Common myeloid progenitor, CD34-positive (primary cell): ENCODE measurements at regions not wholly inside any gene's neighbourhood (a gene's known extent, or its start where the extent isn't known, plus 50 kb on each side); places are given as distances from the start of the nearest gene placed in this dataset.

ENCODE experiments used
- CTCF ChIA-PET: fragments of 350-600 bp; sonication (Branson Sonifier 250); formaldehyde crosslinking; loops from one replicate; lab custom pipeline; 2021; ENCODE audit warnings: antibody characterized with exemption; lab: Charles Lee
- POLR2A ChIA-PET: fragments of 350-600 bp; sonication (Branson Sonifier 250); formaldehyde crosslinking; loops from one replicate; lab custom pipeline; 2021; ENCODE audit warnings: antibody characterized with exemption; lab: Charles Lee
- DNase-seq, 3 donors: peaks; one replicate each; pipeline versions ENCODE4 v3.0.0 to v3.0.0-alpha.2; 2013
- H3K27ac ChIP-seq, 2 experiments: 1 replicate in 1 of 2; 2 replicates in 1 of 2; pipeline ENCODE4 v1.7.0; 2013; ENCODE audit warnings: inconsistent platforms in 2 of 2, low read length in 2 of 2, mild to moderate bottlenecking in 2 of 2, low read depth in 1 of 2, moderate library complexity in 1 of 2; ENCODE audit not compliant: severe bottlenecking in 2 of 2, insufficient read depth in 1 of 2, poor library complexity in 1 of 2
- H3K27me3 ChIP-seq, 5 experiments: replicated peaks in 2 of 5; 1 replicate in 3 of 5; 2 replicates in 2 of 5; pipeline versions ENCODE4 v1.6.1 to v1.7.0; 2013; ENCODE audit warnings: low read length in 4 of 5, mild to moderate bottlenecking in 2 of 5, moderate library complexity in 2 of 5, inconsistent platforms in 1 of 5; ENCODE audit not compliant: insufficient read depth in 5 of 5, control insufficient read depth in 4 of 5
- H3K36me3 ChIP-seq, 4 experiments: 1 replicate in 2 of 4; 2 replicates in 2 of 4; pipeline versions ENCODE4 v1.6.1 to v1.7.0; 2013; ENCODE audit warnings: low read length in 3 of 4, control low read depth in 1 of 4, mild to moderate bottlenecking in 1 of 4; ENCODE audit not compliant: control insufficient read depth in 4 of 4, insufficient read depth in 4 of 4
- H3K4me1 ChIP-seq, 4 experiments: 1 replicate in 3 of 4; 2 replicates in 1 of 4; pipeline versions ENCODE4 v1.6.1 to v1.7.1; 2013; ENCODE audit warnings: low read length in 3 of 4, mild to moderate bottlenecking in 3 of 4, control low read depth in 1 of 4, inconsistent platforms in 1 of 4, moderate library complexity in 1 of 4; ENCODE audit not compliant: control insufficient read depth in 4 of 4, insufficient read depth in 4 of 4; ENCODE audit errors: control extremely low read depth in 1 of 4
- H3K4me3 ChIP-seq, 7 experiments: 1 replicate in 4 of 7; 2 replicates in 3 of 7; pipeline versions ENCODE4 v1.5.1 to v1.7.0; 2013; ENCODE audit warnings: mild to moderate bottlenecking in 7 of 7, low read length in 6 of 7, moderate library complexity in 6 of 7, inconsistent platforms in 2 of 7, low read depth in 2 of 7, control low read depth in 1 of 7; ENCODE audit not compliant: insufficient read depth in 4 of 7, control insufficient read depth in 1 of 7; ENCODE audit errors: extremely low read depth in 1 of 7
- H3K9me3 ChIP-seq, 5 experiments: 1 replicate in 4 of 5; 2 replicates in 1 of 5; pipeline versions ENCODE4 v1.6.1 to v1.7.1; 2013; ENCODE audit warnings: low read length in 4 of 5, mild to moderate bottlenecking in 2 of 5, inconsistent platforms in 1 of 5, low read depth in 1 of 5, moderate library complexity in 1 of 5; ENCODE audit not compliant: control insufficient read depth in 4 of 5, insufficient read depth in 2 of 5; ENCODE audit errors: control extremely low read depth in 1 of 5
- WGBS: methylation state at CpG from one replicate; pipeline ENCODE4 v1.1.5; 2013; ENCODE audit not compliant: insufficient coverage; 5-methylcytosine and 5-hydroxymethylcytosine counted together

GRCh38 chr18:4510160-4510559 lies 55.1 kb upstream of the DLGAP1 start:
- ChIA-PET POLR2A (no interaction called here), CTCF (no interaction called here)
- DNase-seq: no peak
- Histone ChIP-seq H3K27ac (no peak overlapping the region), H3K36me3 (no peaks in the 10 kb centered on the region), H3K27me3 (no peaks in the 10 kb centered on the region), H3K9me3 (peaks cover 0 to 7% (median 0%) of the 10 kb centered on the region in 5 experiments), H3K4me1 (no peaks in the 10 kb centered on the region), H3K4me3 (no peak overlapping the region)
- 94% methylated on average over 6 of the region's 9 CpGs for WGBS
